ENCODE measurements at regions not wholly inside any gene's neighbourhood (a gene's known extent, or its start where the extent isn't known, plus 50 kb on each side); places are given as distances from the start of the nearest gene placed in this dataset.
A peak's percentile ranks its signal among the peaks of the same experiment; 100 is the strongest.
"Not testable (repeated sequence)": the region's sequence is repeated elsewhere in the genome, so short reads cannot be mapped to it uniquely, and the experiment has no call there.

DNA sequence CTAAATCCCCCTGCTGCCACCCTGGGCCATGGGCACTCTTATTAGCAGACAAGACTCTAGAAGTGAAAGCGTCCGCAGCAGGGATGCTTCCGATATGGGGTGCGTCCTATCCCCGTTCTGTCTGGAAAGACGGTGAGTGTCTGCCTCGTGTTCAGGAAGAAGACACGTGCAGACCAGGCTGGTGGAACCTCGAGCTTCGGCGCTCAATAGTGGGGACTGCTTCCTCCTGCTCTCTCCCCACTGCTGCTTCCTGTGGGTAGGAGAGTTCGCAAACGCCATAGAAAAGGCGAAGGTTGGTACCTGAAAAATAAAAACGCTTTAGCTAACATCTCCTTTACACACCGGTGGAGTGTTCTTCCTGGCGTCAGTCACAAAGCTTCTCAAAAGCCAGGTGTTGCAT lies 67.7 kb upstream of the LYZL2 start:
- not testable (repeated sequence) for H3K27ac ChIP-seq (ENCODE audit: low read depth in 1 of 3, low read length in 2 of 3); H3K36me3 ChIP-seq (ENCODE audit: control insufficient read depth in 3 of 3, insufficient read depth in 2 of 3, low read depth in 1 of 3, low read length in 3 of 3); H3K4me1 ChIP-seq (ENCODE audit: control insufficient read depth in 3 of 3, insufficient read depth in 2 of 3, low read depth in 1 of 3, low read length in 2 of 3); DNase-seq; FAIRE-seq; H3K4me3 ChIP-seq (ENCODE audit: low read depth in 1 of 3, low read length in 3 of 3); H3K27me3 ChIP-seq (ENCODE audit: control insufficient read depth in 3 of 3, insufficient read depth in 3 of 3, low read length in 3 of 3); H3K9me3 ChIP-seq (ENCODE audit: control insufficient read depth in 2 of 2, insufficient read depth in 1 of 2, low read depth in 1 of 2, low read length in 1 of 2)
- WGBS, 3 donors, result 58 to 70% (median 65%) methylated on average over 17 of the region's 17 CpGs

DNA sequence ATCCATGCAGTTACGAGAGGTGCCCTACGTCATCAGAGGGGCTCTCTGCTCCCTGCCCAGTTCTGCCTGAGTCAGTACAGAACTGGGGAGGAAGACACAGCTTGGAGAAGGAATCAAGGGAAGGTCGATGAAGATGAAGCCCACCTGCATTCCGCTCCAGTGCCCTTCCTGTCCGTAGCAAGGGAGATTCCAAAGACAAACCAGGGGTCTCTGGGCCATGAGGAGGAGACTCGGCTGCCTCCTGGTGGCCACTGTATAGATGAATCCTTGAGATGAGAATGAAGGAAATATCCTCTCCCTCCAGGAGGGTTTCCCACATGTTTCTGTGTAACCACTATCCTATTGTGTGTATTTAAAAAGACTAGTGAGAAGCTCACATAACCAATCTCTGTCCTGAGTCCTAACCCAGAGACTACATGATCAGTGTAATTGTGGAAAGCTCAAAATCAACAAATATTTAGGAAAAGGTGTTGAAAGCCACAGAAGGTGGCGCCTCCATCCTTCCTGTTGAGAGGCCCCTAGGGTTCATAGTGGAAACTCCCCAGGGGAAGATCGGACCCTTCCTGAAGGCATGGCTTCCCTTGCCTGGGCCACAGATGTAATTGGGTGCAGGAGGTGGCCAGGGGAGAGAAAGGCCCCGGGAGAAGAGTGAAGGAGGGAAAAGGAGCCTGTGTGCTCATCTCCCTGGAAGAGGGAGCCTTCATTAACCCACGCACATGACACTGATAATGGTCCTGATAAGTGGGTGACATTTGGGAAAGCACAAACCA lies 67.0 kb upstream of the LYZL2 start:
- not testable (repeated sequence) for H3K4me1 ChIP-seq (ENCODE audit: control insufficient read depth in 3 of 3, insufficient read depth in 2 of 3, low read depth in 1 of 3, low read length in 2 of 3); H3K27me3 ChIP-seq (ENCODE audit: control insufficient read depth in 3 of 3, insufficient read depth in 3 of 3, low read length in 3 of 3); H3K4me3 ChIP-seq (ENCODE audit: low read depth in 1 of 3, low read length in 3 of 3); H3K36me3 ChIP-seq (ENCODE audit: control insufficient read depth in 3 of 3, insufficient read depth in 2 of 3, low read depth in 1 of 3, low read length in 3 of 3); FAIRE-seq; DNase-seq; H3K27ac ChIP-seq (ENCODE audit: low read depth in 1 of 3, low read length in 2 of 3); H3K9me3 ChIP-seq (ENCODE audit: control insufficient read depth in 2 of 2, insufficient read depth in 1 of 2, low read depth in 1 of 2, low read length in 1 of 2)
- 71 to 75% (median 72%) methylated on average over 9 to 10 of the region's 10 CpGs for WGBS, 3 donors

DNA sequence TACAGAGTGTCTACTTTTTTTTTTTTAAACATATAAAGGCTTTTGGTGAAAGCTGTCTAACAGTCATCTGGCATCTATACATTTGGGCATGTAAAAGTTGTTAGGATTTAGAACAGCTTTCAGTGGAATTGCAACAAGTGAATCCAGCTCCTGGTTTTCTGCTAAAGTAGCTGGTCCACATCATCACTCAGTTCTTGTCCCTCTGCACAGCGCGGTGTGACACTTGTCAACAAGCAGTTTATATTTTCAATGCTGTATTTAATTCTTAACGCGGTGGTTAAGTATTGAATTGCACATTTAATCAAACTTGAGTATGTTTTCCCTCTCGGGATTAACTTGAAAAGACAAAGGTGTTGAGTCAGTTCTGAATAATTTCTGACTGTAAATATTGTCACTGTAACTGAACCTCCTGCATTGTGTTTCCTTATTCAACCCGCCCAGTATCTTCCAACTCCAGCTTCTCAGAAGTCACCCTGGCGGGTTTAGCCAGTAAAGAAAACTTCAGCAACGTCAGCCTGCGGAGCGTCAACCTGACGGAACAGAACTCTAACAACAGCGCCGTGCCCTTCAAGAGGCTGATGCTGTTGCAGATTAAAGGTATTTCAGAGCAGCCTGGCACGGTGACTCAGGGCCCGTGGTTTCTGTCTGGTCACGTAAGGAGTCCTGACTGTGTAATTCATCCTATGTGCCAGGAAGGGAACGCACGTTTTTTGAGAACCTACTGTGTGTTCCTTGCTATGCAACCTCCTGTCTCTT lies 66.1 kb upstream of the LYZL2 start:
- H3K27ac ChIP-seq (ENCODE audit: low read depth in 1 of 3, low read length in 2 of 3); FAIRE-seq; H3K27me3 ChIP-seq (ENCODE audit: control insufficient read depth in 3 of 3, insufficient read depth in 3 of 3, low read length in 3 of 3); DNase-seq; H3K4me3 ChIP-seq (ENCODE audit: low read depth in 1 of 3, low read length in 3 of 3); H3K4me1 ChIP-seq (ENCODE audit: control insufficient read depth in 3 of 3, insufficient read depth in 2 of 3, low read depth in 1 of 3, low read length in 2 of 3); H3K9me3 ChIP-seq (ENCODE audit: control insufficient read depth in 2 of 2, insufficient read depth in 1 of 2, low read depth in 1 of 2, low read length in 1 of 2); H3K36me3 ChIP-seq (ENCODE audit: control insufficient read depth in 3 of 3, insufficient read depth in 2 of 3, low read depth in 1 of 3, low read length in 3 of 3): not testable (repeated sequence)
- WGBS, 3 donors, result 71 to 76% (median 73%) methylated on average over 18 of the region's 18 CpGs

DNA sequence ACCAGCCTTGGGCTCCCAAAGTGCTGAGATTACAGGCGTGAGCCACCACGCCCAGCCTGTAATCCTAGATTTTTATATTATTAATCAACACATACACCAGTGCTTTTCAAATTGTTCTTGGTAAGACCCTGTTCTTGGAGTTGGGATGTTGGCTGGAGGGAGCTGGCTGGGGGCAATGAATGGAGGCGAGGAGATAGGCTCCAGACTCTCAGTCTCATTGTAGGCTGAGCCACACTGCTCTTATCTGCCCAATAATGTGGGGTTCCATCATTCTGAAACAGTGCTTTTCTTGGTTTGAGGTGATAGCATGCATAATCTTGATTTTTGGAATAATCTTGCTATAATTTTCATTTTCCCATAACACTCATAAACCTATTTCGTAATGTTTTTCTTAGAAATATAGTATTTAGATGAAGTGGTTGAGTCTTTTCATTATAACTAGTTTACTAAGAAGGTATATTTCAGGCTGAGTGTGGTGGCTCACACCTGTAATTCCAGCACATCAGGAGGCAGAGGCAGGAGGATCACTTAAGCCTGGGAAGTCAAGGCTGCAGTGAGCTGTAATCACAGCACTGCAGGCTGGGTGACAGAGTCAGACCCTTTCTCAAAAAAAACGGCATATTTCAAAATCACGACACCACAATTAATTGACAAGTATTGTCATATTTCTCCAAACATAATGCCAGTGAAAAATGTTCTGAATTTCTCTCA lies 65.1 kb upstream of the LYZL2 start:
- WGBS, 3 donors, result 77 to 86% (median 83%) methylated on average over 6 of the region's 6 CpGs
- no peaks in the 10 kb centered on the region for H3K36me3 ChIP-seq (ENCODE audit: control insufficient read depth in 3 of 3, insufficient read depth in 2 of 3, low read depth in 1 of 3, low read length in 3 of 3)
- no peak overlapping the region for H3K27ac ChIP-seq (ENCODE audit: low read depth in 1 of 3, low read length in 2 of 3)
- no peaks in the 10 kb centered on the region for H3K4me1 ChIP-seq (ENCODE audit: control insufficient read depth in 3 of 3, insufficient read depth in 2 of 3, low read depth in 1 of 3, low read length in 2 of 3)
- FAIRE-seq, result no peak
- no peak for DNase-seq
- no peaks in the 10 kb centered on the region for H3K27me3 ChIP-seq (ENCODE audit: control insufficient read depth in 3 of 3, insufficient read depth in 3 of 3, low read length in 3 of 3)
- no peaks in the 10 kb centered on the region for H3K9me3 ChIP-seq (ENCODE audit: control insufficient read depth in 2 of 2, insufficient read depth in 1 of 2, low read depth in 1 of 2, low read length in 1 of 2)
- no peak overlapping the region for H3K4me3 ChIP-seq (ENCODE audit: low read depth in 1 of 3, low read length in 3 of 3)

DNA sequence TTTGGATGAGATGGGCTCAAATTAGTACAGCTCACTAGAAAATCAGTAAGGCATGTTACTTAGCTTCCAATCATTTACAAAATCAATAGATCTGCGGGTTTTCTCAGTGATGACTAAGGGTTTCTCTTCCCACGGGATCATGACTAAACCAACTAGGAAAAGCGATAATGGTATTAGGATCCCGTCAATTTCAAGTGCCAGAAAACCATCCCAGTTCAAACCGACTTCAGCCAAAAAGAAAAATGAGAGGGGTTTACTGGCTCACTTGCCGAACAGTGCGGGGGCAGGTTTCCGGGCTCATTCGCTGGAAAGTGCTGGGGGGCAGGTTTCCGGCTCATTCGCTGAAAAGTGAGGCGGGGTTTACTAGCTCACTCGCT lies 62.1 kb upstream of the LYZL2 start:
- FAIRE-seq (no peak), DNase-seq (no peak)
- Histone ChIP-seq H3K27ac (ENCODE audit: low read depth in 1 of 3, low read length in 2 of 3) (no peak overlapping the region), H3K4me3 (ENCODE audit: low read depth in 1 of 3, low read length in 3 of 3) (no peak overlapping the region), H3K9me3 (ENCODE audit: control insufficient read depth in 2 of 2, insufficient read depth in 1 of 2, low read depth in 1 of 2, low read length in 1 of 2) (no peaks in the 10 kb centered on the region), H3K36me3 (ENCODE audit: control insufficient read depth in 3 of 3, insufficient read depth in 2 of 3, low read depth in 1 of 3, low read length in 3 of 3) (no peaks in the 10 kb centered on the region), H3K27me3 (ENCODE audit: control insufficient read depth in 3 of 3, insufficient read depth in 3 of 3, low read length in 3 of 3) (peaks cover 0 to 4% (median 0%) of the 10 kb centered on the region in 3 donors), H3K4me1 (ENCODE audit: control insufficient read depth in 3 of 3, insufficient read depth in 2 of 3, low read depth in 1 of 3, low read length in 2 of 3) (no peaks in the 10 kb centered on the region)
- 85 to 92% (median 91%) methylated on average over 13 of the region's 13 CpGs for WGBS, 3 donors

- not testable (repeated sequence) for H3K27ac ChIP-seq (ENCODE audit: low read depth in 1 of 3, low read length in 2 of 3); H3K9me3 ChIP-seq (ENCODE audit: control insufficient read depth in 2 of 2, insufficient read depth in 1 of 2, low read depth in 1 of 2, low read length in 1 of 2); DNase-seq; H3K4me3 ChIP-seq (ENCODE audit: low read depth in 1 of 3, low read length in 3 of 3); H3K4me1 ChIP-seq (ENCODE audit: control insufficient read depth in 3 of 3, insufficient read depth in 2 of 3, low read depth in 1 of 3, low read length in 2 of 3); H3K36me3 ChIP-seq (ENCODE audit: control insufficient read depth in 3 of 3, insufficient read depth in 2 of 3, low read depth in 1 of 3, low read length in 3 of 3); H3K27me3 ChIP-seq (ENCODE audit: control insufficient read depth in 3 of 3, insufficient read depth in 3 of 3, low read length in 3 of 3); FAIRE-seq
- WGBS, 3 donors, result 89 to 93% (median 91%) methylated on average over 24 of the region's 24 CpGs
Measured at GRCh38 chr10:30690948-30691638, 61.5 kb upstream of the LYZL2 start.

- WGBS, 3 donors, result 44 to 60% (median 51%) methylated on average over 4 of the region's 4 CpGs
- FAIRE-seq, result no peak
- H3K36me3 ChIP-seq (ENCODE audit: control insufficient read depth in 3 of 3, insufficient read depth in 2 of 3, low read depth in 1 of 3, low read length in 3 of 3), result no peaks in the 10 kb centered on the region
- no peaks in the 10 kb centered on the region for H3K4me1 ChIP-seq (ENCODE audit: control insufficient read depth in 3 of 3, insufficient read depth in 2 of 3, low read depth in 1 of 3, low read length in 2 of 3)
- no peak for DNase-seq
- no peak overlapping the region for H3K27ac ChIP-seq (ENCODE audit: low read depth in 1 of 3, low read length in 2 of 3)
- H3K4me3 ChIP-seq (ENCODE audit: low read depth in 1 of 3, low read length in 3 of 3), result no peak overlapping the region
- no peaks in the 10 kb centered on the region for H3K9me3 ChIP-seq (ENCODE audit: control insufficient read depth in 2 of 2, insufficient read depth in 1 of 2, low read depth in 1 of 2, low read length in 1 of 2)
- H3K27me3 ChIP-seq (ENCODE audit: control insufficient read depth in 3 of 3, insufficient read depth in 3 of 3, low read length in 3 of 3), result peaks cover 0 to 4% (median 0%) of the 10 kb centered on the region in 3 donors
Measured at GRCh38 chr10:30688456-30688855, 58.9 kb upstream of the LYZL2 start.

GRCh38 chr10:30687698-30688213 lies 58.2 kb upstream of the LYZL2 start:
- Histone ChIP-seq H3K9me3 (ENCODE audit: control insufficient read depth in 2 of 2, insufficient read depth in 1 of 2, low read depth in 1 of 2, low read length in 1 of 2) (no peaks in the 10 kb centered on the region), H3K4me1 (ENCODE audit: control insufficient read depth in 3 of 3, insufficient read depth in 2 of 3, low read depth in 1 of 3, low read length in 2 of 3) (no peaks in the 10 kb centered on the region), H3K36me3 (ENCODE audit: control insufficient read depth in 3 of 3, insufficient read depth in 2 of 3, low read depth in 1 of 3, low read length in 3 of 3) (no peaks in the 10 kb centered on the region), H3K27ac (ENCODE audit: low read depth in 1 of 3, low read length in 2 of 3) (no peak overlapping the region), H3K27me3 (ENCODE audit: control insufficient read depth in 3 of 3, insufficient read depth in 3 of 3, low read length in 3 of 3) (peaks cover 0 to 4% (median 0%) of the 10 kb centered on the region in 3 donors), H3K4me3 (ENCODE audit: low read depth in 1 of 3, low read length in 3 of 3) (no peak overlapping the region)
- 1 to 5% (median 2%) methylated on average over 7 of the region's 7 CpGs for WGBS, 3 donors
- peak; percentile 42 to 59 for DNase-seq
- no peak for FAIRE-seq

Measured in small intestine (tissue), 7 donors.